HL-60 (cell line): ENCODE measurements at regions not wholly inside any gene's neighbourhood (a gene's known extent, or its start where the extent isn't known, plus 50 kb on each side); places are given as distances from the start of the nearest gene placed in this dataset.

Experiments used
- DNase-seq, 2 experiments: peaks; one replicate each; pipeline ENCODE4 v3.0.0-alpha.2; 2010 to 2020; ENCODE audit warnings: low read depth in 1 of 2, low spot score in 1 of 2
- H3K27ac ChIP-seq: fragments of 250-450 bp; sonication (Bioruptor Pico); replicated peaks from 2 replicates; pipeline ENCODE4 v1.5.1; 2020; ENCODE audit warnings: mild to moderate bottlenecking, moderate library complexity
- H3K27me3 ChIP-seq: fragments of 250-450 bp; sonication (Bioruptor Pico); 2 replicates; pipeline ENCODE4 v1.5.1; 2021; ENCODE audit warnings: mild to moderate bottlenecking, moderate library complexity; ENCODE audit not compliant: insufficient read depth, poor library complexity, severe bottlenecking
- H3K4me3 ChIP-seq: replicated peaks from 2 replicates; pipeline ENCODE4 v1.5.1; 2011; ENCODE audit warnings: mild to moderate bottlenecking, control low read depth, low read length; ENCODE audit not compliant: insufficient read depth
- CTCF ChIP-seq: IDR thresholded peaks from one replicate; pipeline ENCODE4 v1.5.1; 2011; ENCODE audit warnings: low read length, control low read depth, inconsistent platforms; ENCODE audit not compliant: insufficient read depth
- GABPA ChIP-seq: IDR thresholded peaks from 2 replicates; pipeline ENCODE4 v1.6.1; 2012; ENCODE audit warnings: low read depth
- POLR2AphosphoS5 ChIP-seq: IDR thresholded peaks from 2 replicates; pipeline ENCODE4 v1.6.1; 2012; ENCODE audit warnings: low read depth
- REST ChIP-seq: IDR thresholded peaks from 2 replicates; pipeline ENCODE4 v1.6.1; 2012; ENCODE audit warnings: low read depth; ENCODE audit not compliant: insufficient replicate concordance
- SPI1 ChIP-seq: IDR thresholded peaks from 2 replicates; pipeline ENCODE4 v1.6.1; 2012; ENCODE audit warnings: low read depth, mild to moderate bottlenecking, borderline replicate concordance

GRCh38 chr21:23664193-23664694 is 1943.0 kb downstream of the MRPL39 start:
- no peak overlapping the region for H3K4me3 ChIP-seq
- no peak for DNase-seq
- no peaks in the 10 kb centered on the region for H3K27me3 ChIP-seq
- H3K27ac ChIP-seq: no peak overlapping the region
- TF ChIP-seq CTCF (no peak), POLR2AphosphoS5 (no peak), SPI1 (no peak), REST (no peak), GABPA (no peak)

- TF ChIP-seq CTCF (no peak), GABPA (no peak), REST (no peak), SPI1 (no peak), POLR2AphosphoS5 (no peak)
These were observed 1946.7 kb downstream of the MRPL39 start for GRCh38 chr21:23660560-23660959.

GRCh38 chr21:23644768-23645167 is 1962.5 kb downstream of the MRPL39 start:
- H3K27ac ChIP-seq: no peak overlapping the region

More at GRCh38 chr21:23660560-23660959, 1946.7 kb downstream of the MRPL39 start:
- Histone ChIP-seq H3K27ac (no peak overlapping the region), H3K27me3 (no peaks in the 10 kb centered on the region), H3K4me3 (no peak overlapping the region)
- DNase-seq: no peak

More at GRCh38 chr21:23644768-23645167, 1962.5 kb downstream of the MRPL39 start:
- TF ChIP-seq REST: no peak
- Histone ChIP-seq H3K4me3 (no peak overlapping the region), H3K27me3 (no peaks in the 10 kb centered on the region)
- DNase-seq: no peak
